Inflammatory macrophage treated with lipopolysaccharide for 4 hours (primary cell): ENCODE measurements at regions not wholly inside any gene's neighbourhood (a gene's known extent, or its start where the extent isn't known, plus 50 kb on each side); places are given as distances from the start of the nearest gene placed in this dataset.

Experiments
- DNase-seq: peaks from one replicate; pipeline ENCODE4 v3.0.0-alpha.2; 2020

GRCh38 chr12:115638733-115639647, 638.5 kb downstream of the MED13L start:
- DNase-seq, result no peak

- DNase-seq, result no peak
These were observed 640.9 kb downstream of the MED13L start for GRCh38 chr12:115636546-115636945.

- DNase-seq, result no peak
These were observed 645.2 kb downstream of the MED13L start for GRCh38 chr12:115632308-115632707.

GRCh38 chr12:115630136-115630535, 647.4 kb downstream of the MED13L start:
- no peak for DNase-seq

- no peak for DNase-seq
These were observed 651.3 kb downstream of the MED13L start for GRCh38 chr12:115626210-115626609.

- no peak for DNase-seq
These were observed 653.6 kb downstream of the MED13L start for GRCh38 chr12:115623764-115624334.

GRCh38 chr12:115623275-115623674, 654.2 kb downstream of the MED13L start:
- DNase-seq, result no peak

GRCh38 chr12:115620816-115621215, 656.7 kb downstream of the MED13L start:
- no peak for DNase-seq

- DNase-seq, result no peak
These were observed 657.6 kb downstream of the MED13L start for GRCh38 chr12:115619889-115620288.

GRCh38 chr12:115619061-115619460, 658.4 kb downstream of the MED13L start:
- no peak for DNase-seq

GRCh38 chr12:115618105-115618504, 659.4 kb downstream of the MED13L start:
- no peak for DNase-seq

- DNase-seq, result no peak
These were observed 660.1 kb downstream of the MED13L start for GRCh38 chr12:115617391-115617790.

- no peak for DNase-seq
These were observed 666.0 kb downstream of the MED13L start for GRCh38 chr12:115611477-115611876.

GRCh38 chr12:115609347-115609746, 668.1 kb downstream of the MED13L start:
- no peak for DNase-seq

- DNase-seq, result no peak
These were observed 671.5 kb downstream of the MED13L start for GRCh38 chr12:115606040-115606439.

- no peak for DNase-seq
These were observed 678.4 kb downstream of the MED13L start for GRCh38 chr12:115598871-115599811.

- no peak for DNase-seq
These were observed 680.3 kb downstream of the MED13L start for GRCh38 chr12:115597157-115597712.

GRCh38 chr12:115588131-115588530, 689.4 kb downstream of the MED13L start:
- no peak for DNase-seq

GRCh38 chr12:115584156-115584555, 693.3 kb downstream of the MED13L start:
- DNase-seq, result no peak

GRCh38 chr12:115583591-115583990, 693.9 kb downstream of the MED13L start:
- DNase-seq, result no peak

GRCh38 chr12:115577401-115577800, 700.1 kb downstream of the MED13L start:
- no peak for DNase-seq

GRCh38 chr12:115574826-115575225, 702.7 kb downstream of the MED13L start:
- DNase-seq, result no peak

- DNase-seq, result peak; percentile 62
These were observed 705.1 kb downstream of the MED13L start for GRCh38 chr12:115572440-115572839.
